ENCODE measurements at regions not wholly inside any gene's neighbourhood (a gene's known extent, or its start where the extent isn't known, plus 50 kb on each side); places are given as distances from the start of the nearest gene placed in this dataset.

GRCh38 chr13:76829572-76830327, 56.5 kb downstream of the KCTD12 start:
- H3K4me3 ChIP-seq, result no peak overlapping the region
- TF ChIP-seq CTCF (IDR thresholded peaks at IDR 0.05) (no peak), POLR2A (IDR thresholded peaks at IDR 0.05) (no peak)
- no peaks in the 10 kb centered on the region for H3K4me1 ChIP-seq
- ATAC-seq (ENCODE audit: low FRiP score in 2 of 2) (peak in 1 of 2 donors; percentile 63), DNase-seq (peak in 1 of 2 donors; percentile 20)
- H3K27ac ChIP-seq, result peak overlapping the region in 1 of 4 donors; percentile 33
- H3K36me3 ChIP-seq, result no peaks in the 10 kb centered on the region
- 79 to 81% methylated on average over 9 of the region's 9 CpGs for WGBS, 2 donors
- H3K27me3 ChIP-seq, result no peaks in the 10 kb centered on the region
- no peaks in the 10 kb centered on the region for H3K9me3 ChIP-seq

GRCh38 chr13:76828316-76828741, 57.9 kb downstream of the KCTD12 start:
- no peak for DNase-seq
- Histone ChIP-seq H3K27me3 (no peaks in the 10 kb centered on the region), H3K27ac (no peak overlapping the region), H3K36me3 (no peaks in the 10 kb centered on the region), H3K4me1 (no peaks in the 10 kb centered on the region), H3K4me3 (no peak overlapping the region), H3K9me3 (no peaks in the 10 kb centered on the region)
- TF ChIP-seq POLR2AphosphoS5 (IDR thresholded peaks at IDR 0.05) (no peak), POLR2A (IDR thresholded peaks at IDR 0.05) (no peak), EP300 (IDR thresholded peaks at IDR 0.05) (no peak), CTCF (IDR thresholded peaks at IDR 0.05) (no peak)
- WGBS, 2 donors, result 64 to 84% methylated on average over 3 of the region's 3 CpGs
- no peak for ATAC-seq (ENCODE audit: low FRiP score in 2 of 2)

- TF ChIP-seq CTCF (IDR thresholded peaks at IDR 0.05) (no peak), POLR2A (IDR thresholded peaks at IDR 0.05) (no peak), EP300 (IDR thresholded peaks at IDR 0.05) (no peak), POLR2AphosphoS5 (IDR thresholded peaks at IDR 0.05) (no peak)
- Histone ChIP-seq H3K4me3 (no peak overlapping the region), H3K4me1 (peaks cover 0 to 3% (median 1%) of the 10 kb centered on the region in 4 donors), H3K27ac (no peak overlapping the region), H3K36me3 (no peaks in the 10 kb centered on the region), H3K27me3 (no peaks in the 10 kb centered on the region), H3K9me3 (no peaks in the 10 kb centered on the region)
- WGBS, 2 donors, result 91 to 96% methylated on average over 5 of the region's 5 CpGs
- ATAC-seq (ENCODE audit: low FRiP score in 2 of 2), result no peak
- no peak for DNase-seq
Observed at GRCh38 chr13:76826527-76826926, 59.7 kb downstream of the KCTD12 start.

GRCh38 chr13:76825430-76825829, 60.8 kb downstream of the KCTD12 start:
- TF ChIP-seq CTCF (IDR thresholded peaks at IDR 0.05) (no peak), EP300 (IDR thresholded peaks at IDR 0.05) (no peak), POLR2A (IDR thresholded peaks at IDR 0.05) (no peak), POLR2AphosphoS5 (IDR thresholded peaks at IDR 0.05) (no peak)
- no peaks in the 10 kb centered on the region for H3K27me3 ChIP-seq
- H3K27ac ChIP-seq, result no peak overlapping the region
- no peak overlapping the region for H3K4me3 ChIP-seq
- peaks cover 0 to 3% (median 1%) of the 10 kb centered on the region in 4 donors for H3K4me1 ChIP-seq
- WGBS, 2 donors, result 73 to 88% methylated on average over 1 of the region's 1 CpG
- no peaks in the 10 kb centered on the region for H3K36me3 ChIP-seq
- ATAC-seq (ENCODE audit: low FRiP score in 2 of 2) (no peak), DNase-seq (no peak)
- H3K9me3 ChIP-seq, result no peaks in the 10 kb centered on the region

GRCh38 chr13:76823969-76824368, 62.2 kb downstream of the KCTD12 start:
- H3K9me3 ChIP-seq, result no peaks in the 10 kb centered on the region
- TF ChIP-seq CTCF (IDR thresholded peaks at IDR 0.05), result no peak
- no peak for TF ChIP-seq POLR2AphosphoS5 (IDR thresholded peaks at IDR 0.05)
- H3K27me3 ChIP-seq, result no peaks in the 10 kb centered on the region
- no peak overlapping the region for H3K27ac ChIP-seq
- ATAC-seq (ENCODE audit: low FRiP score in 2 of 2) (no peak), DNase-seq (no peak)
- peaks cover 0 to 3% (median 1%) of the 10 kb centered on the region in 4 donors for H3K4me1 ChIP-seq
- H3K4me3 ChIP-seq, result no peak overlapping the region
- H3K36me3 ChIP-seq, result no peaks in the 10 kb centered on the region

Data from upper lobe of left lung (tissue), 6 donors.